GM18502 (cell line): ENCODE measurements at regions not wholly inside any gene's neighbourhood (a gene's known extent, or its start where the extent isn't known, plus 50 kb on each side); places are given as distances from the start of the nearest gene placed in this dataset.
"Not testable (repeated sequence)": the region's sequence is repeated elsewhere in the genome, so short reads cannot be mapped to it uniquely, and the experiment has no call there.

ENCODE experiments used
- ATAC-seq: cut with Tn5 transposase; IDR thresholded peaks from one replicate; pipeline ENCODE4 v1.9.1; 2021; ENCODE audit warnings: mild to moderate bottlenecking; ENCODE audit not compliant: unreplicated experiment, poor library complexity

GRCh38 chr10:80697926-80698325 lies 160.2 kb downstream of the SH2D4B start:
- ATAC-seq = no peak

DNA sequence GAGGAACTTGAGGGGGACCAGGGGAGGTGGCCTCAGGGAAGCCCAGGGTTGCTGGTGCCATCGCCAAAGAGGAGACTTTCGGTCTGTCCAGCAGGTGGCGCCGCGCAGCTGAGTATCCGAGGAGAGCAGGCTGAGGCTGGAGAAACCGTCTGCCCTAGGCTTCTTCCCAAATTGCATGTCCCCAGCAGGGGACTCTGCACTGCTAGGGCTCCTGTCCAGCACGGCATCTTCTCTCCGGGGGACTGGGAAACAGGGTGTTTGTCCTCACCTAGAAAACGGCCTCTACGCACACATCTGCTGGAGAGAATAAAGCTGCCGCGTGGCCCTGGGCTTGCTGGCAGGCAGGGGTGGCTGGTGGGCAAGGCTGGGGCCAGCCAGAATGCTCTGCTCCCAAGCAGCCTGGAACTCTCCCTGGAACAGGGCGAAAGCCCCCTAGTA lies 161.9 kb downstream of the SH2D4B start:
- peak; percentile 88 for ATAC-seq

DNA sequence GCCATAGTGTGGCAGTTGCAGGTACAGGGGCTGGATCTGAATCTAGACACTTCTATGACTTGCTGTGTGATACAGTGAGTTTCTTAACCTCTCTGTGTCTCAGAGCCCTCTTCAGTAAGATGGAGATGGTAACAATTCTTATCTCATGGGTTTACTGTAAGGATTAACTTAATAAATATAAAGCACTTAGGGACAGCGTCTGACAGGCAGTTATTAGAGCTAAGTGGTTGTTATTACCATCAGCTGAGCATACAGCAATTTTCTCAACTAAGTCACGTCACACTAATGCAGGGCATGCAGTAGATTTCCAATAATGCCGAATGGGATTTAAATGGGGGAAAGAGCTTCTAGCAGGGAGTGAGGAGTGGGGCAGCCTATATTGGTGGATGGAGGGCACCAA lies 162.6 kb downstream of the SH2D4B start:
- no peak for ATAC-seq

DNA sequence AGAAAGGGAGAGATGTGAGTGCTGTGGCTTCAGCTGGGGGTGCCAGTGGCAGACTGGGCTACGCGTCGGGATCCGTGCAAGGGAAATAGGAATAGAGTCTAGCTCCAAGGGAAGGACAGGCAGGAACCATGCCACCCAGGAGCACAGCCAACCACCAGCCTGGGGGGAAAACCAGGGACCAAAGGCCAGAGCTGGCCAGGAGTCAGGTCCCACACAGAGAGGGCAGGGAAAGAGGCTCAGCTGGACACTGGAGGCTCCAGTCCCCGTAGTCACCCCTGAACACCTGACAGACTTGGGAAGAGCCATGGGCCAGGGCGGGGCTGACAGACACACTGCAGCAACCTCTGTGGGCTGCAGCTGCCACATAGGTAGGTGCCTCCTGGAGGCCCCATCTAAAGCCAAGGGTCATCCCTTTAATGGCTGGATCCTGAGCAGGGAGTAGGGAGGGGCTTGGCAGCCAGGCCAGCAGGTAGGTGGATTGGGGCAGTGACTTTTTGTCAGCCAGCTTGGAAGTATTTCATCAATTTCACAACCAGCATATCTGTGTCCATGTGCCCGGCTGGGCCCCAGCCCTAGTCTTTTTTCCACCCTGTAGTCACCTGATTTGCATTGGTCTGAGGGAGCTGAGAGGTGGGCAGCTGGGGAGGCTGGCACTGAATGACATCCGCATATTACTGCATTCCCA lies 163.2 kb downstream of the SH2D4B start:
- no peak for ATAC-seq

GRCh38 chr10:80701706-80702105 lies 164.0 kb downstream of the SH2D4B start:
- ATAC-seq = no peak

DNA sequence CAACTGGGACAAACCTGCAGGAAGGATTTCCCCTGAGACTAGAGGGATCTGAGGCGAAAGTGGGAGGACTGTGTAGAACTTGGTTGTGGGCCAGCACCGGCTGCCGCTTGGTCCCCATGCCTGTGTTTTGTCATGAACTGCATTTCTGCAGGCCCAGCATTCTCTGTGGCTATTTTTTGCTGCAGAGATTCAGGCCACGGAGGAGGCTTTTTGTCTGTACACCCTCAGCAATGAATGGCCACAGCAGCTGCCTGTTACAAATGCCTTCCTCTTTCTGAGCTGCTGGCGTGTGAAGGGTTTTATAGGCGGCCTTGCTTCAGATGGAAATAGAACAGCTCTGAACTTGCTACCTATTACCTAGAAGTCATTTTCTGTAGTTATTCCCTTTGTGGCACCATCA lies 164.4 kb downstream of the SH2D4B start:
- no peak for ATAC-seq

DNA sequence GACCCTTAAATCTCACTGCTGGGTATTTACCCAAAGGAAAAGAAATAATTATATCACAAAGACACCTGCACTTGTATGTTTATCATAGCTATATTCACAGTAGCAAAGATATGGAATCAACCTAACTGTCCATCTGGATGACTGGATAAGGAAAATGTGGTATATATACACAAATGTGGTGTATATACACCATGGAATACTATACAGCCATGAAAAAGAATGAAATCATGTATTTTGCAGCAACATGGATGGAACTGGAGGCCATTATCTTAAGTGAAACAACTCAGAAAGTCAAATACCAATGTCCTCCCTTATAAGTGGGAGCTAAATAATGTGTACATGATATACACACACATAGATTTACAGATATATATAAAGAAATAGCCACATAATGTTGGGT lies 168.2 kb downstream of the SH2D4B start:
- ATAC-seq = no peak

- ATAC-seq = no peak
Measured at GRCh38 chr10:80708185-80708584, 170.5 kb downstream of the SH2D4B start.

- no peak for ATAC-seq
Measured at GRCh38 chr10:80708808-80709207, 171.1 kb downstream of the SH2D4B start.

DNA sequence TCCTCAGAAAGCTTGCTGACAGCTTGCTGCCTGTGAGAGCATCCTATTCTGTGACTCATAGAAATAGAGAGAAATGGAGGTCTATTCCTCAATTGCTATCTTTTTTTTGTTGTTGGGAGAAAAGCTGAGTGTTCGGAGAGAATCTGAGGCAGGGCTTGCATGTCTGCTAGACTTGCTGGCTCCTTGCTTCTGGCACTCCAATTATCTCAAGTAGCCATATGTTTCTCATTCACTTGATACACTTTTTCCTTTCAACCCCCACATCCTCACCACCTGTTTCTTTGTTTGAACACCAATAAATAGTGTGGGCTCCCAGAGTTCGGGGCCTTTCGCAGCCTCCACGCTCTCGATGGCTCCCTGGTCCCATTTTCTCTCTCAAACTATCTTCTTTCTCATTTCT lies 172.2 kb downstream of the SH2D4B start:
- ATAC-seq = no peak

DNA sequence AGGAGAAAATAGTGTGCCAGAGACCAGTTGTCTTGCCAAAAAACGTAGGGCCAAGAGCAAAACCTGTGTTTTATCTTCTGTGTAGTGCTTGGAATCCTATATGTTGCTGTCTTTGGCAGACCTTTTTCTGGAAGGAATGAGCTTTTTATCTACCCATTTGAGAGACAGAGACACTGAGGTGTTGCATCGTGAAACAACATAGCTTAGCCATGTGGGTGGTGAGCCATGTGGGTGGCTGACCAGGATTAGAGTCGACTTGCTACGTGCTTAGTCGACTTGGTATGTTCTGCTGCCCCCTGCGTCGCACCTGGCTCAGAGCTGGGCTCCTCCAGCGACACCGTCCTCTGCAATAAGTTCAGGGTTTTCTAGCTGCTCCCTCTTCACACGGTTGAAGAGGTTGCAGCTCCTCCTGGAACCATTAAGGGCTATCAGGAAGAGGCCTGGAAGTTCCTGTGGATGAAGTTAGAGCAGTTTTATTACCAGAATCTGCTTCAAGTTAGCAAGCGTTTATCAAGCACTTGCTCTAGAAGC lies 175.8 kb downstream of the SH2D4B start:
- no peak for ATAC-seq

DNA sequence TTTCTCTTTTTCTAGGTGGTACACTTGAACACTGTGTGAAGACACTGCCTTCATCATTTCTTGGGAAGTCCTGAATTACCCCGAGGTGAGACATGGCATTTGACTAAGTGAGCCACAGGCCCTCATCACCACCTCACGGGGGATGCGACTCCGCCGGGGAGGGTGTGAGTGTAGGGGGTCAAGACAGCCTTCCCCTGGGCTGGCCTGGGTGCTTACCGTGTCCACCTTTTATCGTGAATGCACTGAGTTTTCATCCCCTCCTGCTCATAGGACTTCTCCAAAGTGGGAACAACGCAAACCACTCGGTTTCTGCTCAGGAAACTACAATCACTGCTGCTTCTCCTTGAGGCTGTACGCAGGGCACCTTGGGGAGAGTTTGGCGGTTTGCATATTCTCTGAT lies 176.9 kb downstream of the SH2D4B start:
- ATAC-seq = no peak

DNA sequence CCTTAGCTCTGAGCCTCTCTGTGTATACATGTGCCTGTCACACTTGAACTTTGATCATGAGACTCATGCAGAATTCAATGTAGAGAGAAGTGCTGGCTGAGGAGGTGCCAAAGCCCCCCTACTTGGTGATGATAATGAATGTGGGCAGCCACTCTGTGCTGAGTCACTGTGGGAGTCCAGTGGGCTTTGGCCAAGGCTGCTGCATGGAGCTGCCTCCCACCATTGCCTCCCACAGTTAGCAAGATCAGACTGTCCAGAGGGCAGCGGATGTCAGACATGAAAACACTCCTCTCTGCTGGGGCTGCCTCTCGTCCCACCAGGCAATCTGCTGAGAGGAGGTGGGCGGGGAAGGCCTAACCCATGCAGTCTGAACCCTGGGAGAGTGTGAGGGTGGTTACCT lies 180.3 kb downstream of the SH2D4B start:
- no peak for ATAC-seq

- ATAC-seq = no peak
Measured at GRCh38 chr10:80719935-80720334, 182.2 kb downstream of the SH2D4B start.

GRCh38 chr10:80720549-80720948 lies 182.8 kb downstream of the SH2D4B start:
- no peak for ATAC-seq

DNA sequence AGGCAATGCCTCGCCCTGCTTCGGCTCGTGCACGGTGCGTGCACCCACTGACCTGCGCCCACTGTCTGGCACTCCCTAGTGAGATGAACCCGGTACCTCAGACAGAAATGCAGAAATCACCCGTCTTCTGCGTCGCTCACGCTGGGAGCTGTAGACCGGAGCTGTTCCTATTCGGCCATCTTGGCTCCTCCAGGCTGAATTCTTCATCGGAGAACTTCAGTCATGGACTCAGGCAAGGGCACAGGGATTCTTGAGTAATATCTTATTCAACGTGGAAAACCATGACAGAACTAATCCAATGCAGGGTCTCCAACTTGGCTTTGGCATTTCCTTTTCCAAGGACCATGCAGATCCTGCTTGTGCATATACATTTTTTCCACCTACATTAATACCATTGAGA lies 190.7 kb downstream of the SH2D4B start:
- ATAC-seq = not testable (repeated sequence)

- ATAC-seq = no peak
Measured at GRCh38 chr10:80729896-80730295, 192.2 kb downstream of the SH2D4B start.

DNA sequence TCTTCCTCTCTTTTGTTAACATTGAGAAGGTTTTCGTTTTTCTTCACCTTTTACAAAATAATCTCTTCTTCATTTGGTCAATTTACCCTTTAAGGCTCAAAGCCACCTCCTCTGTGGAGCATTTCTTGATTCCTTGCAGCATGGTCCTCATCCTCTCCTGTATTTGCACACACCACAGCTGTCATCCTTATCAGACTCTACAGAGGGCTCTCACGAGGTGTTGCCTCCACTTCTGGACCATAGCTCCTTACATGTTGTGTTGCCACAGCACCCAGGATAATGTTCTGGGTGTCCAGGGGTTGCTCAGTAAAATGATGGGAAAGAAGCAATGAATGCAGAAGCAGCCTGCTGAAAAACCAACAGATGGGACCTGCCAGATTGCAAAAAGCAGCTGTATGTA lies 192.8 kb downstream of the SH2D4B start:
- no peak for ATAC-seq

DNA sequence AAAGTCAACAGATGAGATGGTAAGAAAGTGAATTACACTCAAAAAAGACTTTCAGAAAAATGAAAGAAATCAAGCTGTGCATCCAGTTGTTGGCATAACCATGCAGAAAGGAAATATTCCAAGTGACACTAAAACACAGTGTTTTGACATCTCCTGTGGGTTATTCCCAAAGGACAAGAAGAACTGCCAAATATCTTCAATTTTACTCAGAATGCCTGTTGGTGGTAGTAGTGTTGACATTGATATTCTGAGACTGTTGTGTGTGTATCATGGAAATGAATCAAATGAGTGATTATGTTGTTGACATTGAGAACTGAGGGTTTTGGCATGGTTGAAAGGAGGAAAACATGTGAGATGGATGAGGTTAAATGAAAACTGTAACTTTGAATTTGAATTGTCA lies 196.9 kb downstream of the SH2D4B start:
- ATAC-seq = no peak

DNA sequence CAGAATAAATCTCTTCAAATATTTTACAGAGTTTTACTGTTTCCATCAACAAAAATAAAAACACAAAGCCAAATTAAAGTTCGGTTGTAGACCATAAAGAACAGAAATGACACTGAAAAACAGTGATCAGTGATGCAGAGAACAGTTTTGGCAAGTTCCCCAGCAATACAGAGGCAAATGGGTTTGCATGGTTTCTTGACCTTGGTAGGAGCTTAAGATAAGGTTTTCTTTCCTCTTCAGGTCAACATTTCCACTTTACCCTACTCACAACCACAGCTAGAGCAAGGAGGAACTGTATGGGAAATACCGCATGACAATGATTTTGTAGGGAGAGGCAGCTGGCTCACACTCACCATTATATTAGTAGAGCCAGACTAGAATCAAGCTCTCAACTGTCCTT lies 199.5 kb downstream of the SH2D4B start:
- no peak for ATAC-seq

- ATAC-seq = no peak
Measured at GRCh38 chr10:80739328-80739727, 201.6 kb downstream of the SH2D4B start.

GRCh38 chr10:80739963-80740715 lies 202.4 kb downstream of the SH2D4B start:
- ATAC-seq = no peak
